CD4-positive, alpha-beta T cell (primary cell): ENCODE measurements at regions not wholly inside any gene's neighbourhood (a gene's known extent, or its start where the extent isn't known, plus 50 kb on each side); places are given as distances from the start of the nearest gene placed in this dataset.
A peak's percentile ranks its signal among the peaks of the same experiment; 100 is the strongest.

Experiments
- ATAC-seq: fragments of 200-7000 bp; cut with Tn5 transposase; one replicate; pipeline ENCODE4 v1.10.0; 2022; ENCODE audit warnings: mild to moderate bottlenecking; ENCODE audit not compliant: poor library complexity
- CTCF ChIA-PET: fragments of 350-600 bp; sonication (Branson Sonifier 250); formaldehyde crosslinking; loops from one replicate; lab custom pipeline; 2021; ENCODE audit warnings: antibody characterized with exemption, inconsistent platforms; lab: Charles Lee
- POLR2A ChIA-PET: fragments of 350-600 bp; sonication (Branson Sonifier 250); formaldehyde crosslinking; loops from one replicate; lab custom pipeline; 2021; ENCODE audit warnings: antibody characterized with exemption, inconsistent platforms; lab: Charles Lee
- DNase-seq, 14 experiments: peaks; one replicate each; pipeline ENCODE4 v3.0.0-alpha.2; 2013 to 2020; ENCODE audit warnings: mixed read lengths in 2 of 14
- H3K27ac ChIP-seq, 2 donors: one replicate each; pipeline versions ENCODE4 v1.5.1 to v1.7.0; 2013; ENCODE audit warnings: low read length in 2 of 2, low read depth in 1 of 2, mild to moderate bottlenecking in 1 of 2
- H3K27me3 ChIP-seq, 2 experiments: 1 replicate in 1 of 2; 2 replicates in 1 of 2; pipeline versions ENCODE4 v1.6.1 to v1.7.0; 2013; ENCODE audit warnings: low read length in 2 of 2, control low read depth in 1 of 2, mild to moderate bottlenecking in 1 of 2, moderate library complexity in 1 of 2; ENCODE audit not compliant: insufficient read depth in 2 of 2, control insufficient read depth in 1 of 2
- H3K36me3 ChIP-seq: one replicate; pipeline ENCODE4 v1.6.1; 2013; ENCODE audit warnings: low read length, control low read depth; ENCODE audit not compliant: insufficient read depth
- H3K4me1 ChIP-seq: one replicate; pipeline ENCODE4 v1.6.1; 2013; ENCODE audit warnings: low read length, control low read depth; ENCODE audit not compliant: insufficient read depth
- H3K4me3 ChIP-seq: one replicate; pipeline ENCODE4 v1.5.1; 2013; ENCODE audit warnings: mild to moderate bottlenecking, low read length, moderate library complexity
- H3K9me3 ChIP-seq, 2 experiments: 1 replicate in 1 of 2; 2 replicates in 1 of 2; pipeline versions ENCODE4 v1.6.1 to v1.7.0; 2013; ENCODE audit warnings: low read length in 2 of 2, mild to moderate bottlenecking in 2 of 2, control low read depth in 1 of 2, moderate library complexity in 1 of 2; ENCODE audit not compliant: control insufficient read depth in 1 of 2, insufficient read depth in 1 of 2
- H3K27ac Mint-ChIP-seq: one replicate; pipeline ENCODE4 v1.8.0; 2020; ENCODE audit warnings: mixed read lengths
- H3K27me3 Mint-ChIP-seq: one replicate; pipeline ENCODE4 v1.8.0; 2021; ENCODE audit warnings: mixed read lengths
- H3K36me3 Mint-ChIP-seq: one replicate; pipeline ENCODE4 v1.8.0; 2021; ENCODE audit warnings: low read depth, mixed read lengths
- H3K4me1 Mint-ChIP-seq: one replicate; pipeline ENCODE4 v1.8.0; 2021; ENCODE audit warnings: low read depth, mixed read lengths
- H3K4me3 Mint-ChIP-seq: one replicate; pipeline ENCODE4 v1.8.0; 2020; ENCODE audit warnings: mild to moderate bottlenecking, mixed read lengths
- H3K9me3 Mint-ChIP-seq: one replicate; pipeline ENCODE4 v1.8.0; 2020; ENCODE audit warnings: mixed read lengths
- CTCF ChIP-seq: fragments of 200-600 bp; IDR thresholded peaks from one replicate; pipeline ENCODE4 v1.8.0; 2022; ENCODE audit warnings: antibody characterized with exemption, mild to moderate bottlenecking
- intact Hi-C, 2 experiments: fragments of 100-400 bp; cut with DNase I in 1 of 2; cut with micrococcal nuclease in 1 of 2; formaldehyde crosslinking; loops; one replicate each; pipeline versions ENCODE4 v1.15.1 to v1.9.0; 2023 to 2025; cut with DNase I, micrococcal nuclease

GRCh38 chrX:9330249-9330982 lies 134.4 kb upstream of the TBL1X start:
- ChIA-PET POLR2A (no interaction called here), CTCF (no interaction called here)
- intact Hi-C loops = no loop called here
- Histone ChIP-seq H3K27me3 (no peaks in the 10 kb centered on the region), H3K9me3 (no peaks in the 10 kb centered on the region), H3K4me3 (no peak overlapping the region), H3K27ac (no peak overlapping the region), H3K36me3 (no peaks in the 10 kb centered on the region), H3K4me1 (peaks cover 4% of the 10 kb centered on the region)
- no peak overlapping the region for H3K4me3 Mint-ChIP-seq
- H3K27me3 Mint-ChIP-seq = no peaks in the 10 kb centered on the region
- H3K4me1 Mint-ChIP-seq = no peaks in the 10 kb centered on the region
- ATAC-seq (no peak), DNase-seq (no peak)
- no peaks in the 10 kb centered on the region for H3K36me3 Mint-ChIP-seq
- no peak overlapping the region for H3K27ac Mint-ChIP-seq
- no peak for TF ChIP-seq CTCF
- no peaks in the 10 kb centered on the region for H3K9me3 Mint-ChIP-seq

GRCh38 chrX:9333873-9334560 lies 130.8 kb upstream of the TBL1X start:
- DNase-seq (no peak), ATAC-seq (no peak)
- no peak overlapping the region for H3K4me3 ChIP-seq
- peaks cover 23% of the 10 kb centered on the region for H3K4me1 ChIP-seq
- intact Hi-C loops = no loop called here
- Mint-ChIP-seq H3K4me3 (no peak overlapping the region), H3K4me1 (peaks cover 27% of the 10 kb centered on the region), H3K27ac (no peak overlapping the region), H3K27me3 (no peaks in the 10 kb centered on the region), H3K9me3 (no peaks in the 10 kb centered on the region), H3K36me3 (no peaks in the 10 kb centered on the region)
- no peaks in the 10 kb centered on the region for H3K9me3 ChIP-seq
- no peak for TF ChIP-seq CTCF
- POLR2A ChIA-PET = no interaction called here
- H3K27me3 ChIP-seq = no peaks in the 10 kb centered on the region
- H3K27ac ChIP-seq = no peak overlapping the region
- no peaks in the 10 kb centered on the region for H3K36me3 ChIP-seq
- CTCF ChIA-PET = interaction anchor here (1.2 to 1.8 kb wide), 2 partner anchors 21 to 204 kb away, joined by 3 read pairs; no protein-coding TSS in a partner anchor

GRCh38 chrX:9335251-9335650 lies 129.6 kb upstream of the TBL1X start:
- no peak overlapping the region for H3K27ac ChIP-seq
- no peaks in the 10 kb centered on the region for H3K9me3 Mint-ChIP-seq
- H3K27ac Mint-ChIP-seq = peak overlapping the region; percentile 88
- H3K9me3 ChIP-seq = no peaks in the 10 kb centered on the region
- no peaks in the 10 kb centered on the region for H3K36me3 ChIP-seq
- ATAC-seq (no peak), DNase-seq (no peak)
- intact Hi-C loops = loop anchor here in 1 of 2 experiments (5.0 kb wide), 1 partner anchor 168 kb away; no protein-coding TSS in a partner anchor
- peaks cover 37% of the 10 kb centered on the region for H3K4me1 Mint-ChIP-seq
- ChIA-PET POLR2A (no interaction called here), CTCF (interaction anchor here (1.8 kb wide), 1 partner anchor 22 kb away, joined by 3 read pairs; no protein-coding TSS in a partner anchor)
- no peak overlapping the region for H3K4me3 Mint-ChIP-seq
- no peaks in the 10 kb centered on the region for H3K27me3 Mint-ChIP-seq
- no peak overlapping the region for H3K4me3 ChIP-seq
- H3K36me3 Mint-ChIP-seq = no peaks in the 10 kb centered on the region
- no peak for TF ChIP-seq CTCF
- H3K27me3 ChIP-seq = no peaks in the 10 kb centered on the region
- peaks cover 31% of the 10 kb centered on the region for H3K4me1 ChIP-seq
